Vagina (tissue), 2 donors: ENCODE measurements at regions not wholly inside any gene's neighbourhood (a gene's known extent, or its start where the extent isn't known, plus 50 kb on each side); places are given as distances from the start of the nearest gene placed in this dataset.
"Not testable (repeated sequence)": the region's sequence is repeated elsewhere in the genome, so short reads cannot be mapped to it uniquely, and the experiment has no call there.

Experiments used
- DNase-seq, 2 donors: peaks; one replicate each; pipeline ENCODE4 v3.0.0-alpha.2; 2017; ENCODE audit errors: extremely low spot score in 2 of 2
- H3K27ac ChIP-seq: fragments of 200-600 bp; sonication (generic); one replicate; pipeline ENCODE4 v1.5.1; 2019
- H3K27me3 ChIP-seq: fragments of 200-600 bp; sonication (generic); one replicate; pipeline ENCODE4 v1.5.1; 2019
- H3K36me3 ChIP-seq, 2 donors: fragments of 200-600 bp; sonication (generic); one replicate each; pipeline ENCODE4 v1.5.1; 2017 to 2019
- H3K4me1 ChIP-seq: fragments of 200-600 bp; sonication (generic); one replicate; pipeline ENCODE4 v1.5.1; 2019
- H3K4me3 ChIP-seq, 2 donors: fragments of 200-600 bp; sonication (generic); 1 replicate in 1 of 2; 2 replicates in 1 of 2; pipeline ENCODE4 v1.5.1; 2016 to 2019
- H3K9me3 ChIP-seq: fragments of 200-600 bp; sonication (generic); one replicate; pipeline ENCODE4 v1.5.1; 2019
- CTCF ChIP-seq, 3 experiments: fragments of 450-650 bp in 2 of 3; fragments of 200-600 bp in 1 of 3; sonication (generic) in 1 of 3; IDR thresholded peaks; one replicate each; pipeline ENCODE4 v1.5.1; 2017 to 2019; ENCODE audit warnings: antibody characterized with exemption in 3 of 3, mild to moderate bottlenecking in 2 of 3, moderate library complexity in 2 of 3
- POLR2A ChIP-seq, 2 donors: fragments of 450-650 bp; IDR thresholded peaks; one replicate each; pipeline ENCODE4 v1.6.1; 2017; ENCODE audit warnings: antibody characterized with exemption in 2 of 2, mild to moderate bottlenecking in 2 of 2, moderate library complexity in 2 of 2
- POLR2AphosphoS5 ChIP-seq, 2 donors: sonication (generic); formaldehyde crosslinking; IDR thresholded peaks; one replicate each; pipeline ENCODE4 v1.9.0; 2017; ENCODE audit warnings: antibody characterized with exemption in 2 of 2, mild to moderate bottlenecking in 2 of 2, low read depth in 1 of 2; ENCODE audit not compliant: insufficient read depth in 1 of 2
- intact Hi-C: fragments of 100-400 bp; cut with DNase I; formaldehyde crosslinking; loops from one replicate; pipeline ENCODE4 v1.15.1; 2023

DNA sequence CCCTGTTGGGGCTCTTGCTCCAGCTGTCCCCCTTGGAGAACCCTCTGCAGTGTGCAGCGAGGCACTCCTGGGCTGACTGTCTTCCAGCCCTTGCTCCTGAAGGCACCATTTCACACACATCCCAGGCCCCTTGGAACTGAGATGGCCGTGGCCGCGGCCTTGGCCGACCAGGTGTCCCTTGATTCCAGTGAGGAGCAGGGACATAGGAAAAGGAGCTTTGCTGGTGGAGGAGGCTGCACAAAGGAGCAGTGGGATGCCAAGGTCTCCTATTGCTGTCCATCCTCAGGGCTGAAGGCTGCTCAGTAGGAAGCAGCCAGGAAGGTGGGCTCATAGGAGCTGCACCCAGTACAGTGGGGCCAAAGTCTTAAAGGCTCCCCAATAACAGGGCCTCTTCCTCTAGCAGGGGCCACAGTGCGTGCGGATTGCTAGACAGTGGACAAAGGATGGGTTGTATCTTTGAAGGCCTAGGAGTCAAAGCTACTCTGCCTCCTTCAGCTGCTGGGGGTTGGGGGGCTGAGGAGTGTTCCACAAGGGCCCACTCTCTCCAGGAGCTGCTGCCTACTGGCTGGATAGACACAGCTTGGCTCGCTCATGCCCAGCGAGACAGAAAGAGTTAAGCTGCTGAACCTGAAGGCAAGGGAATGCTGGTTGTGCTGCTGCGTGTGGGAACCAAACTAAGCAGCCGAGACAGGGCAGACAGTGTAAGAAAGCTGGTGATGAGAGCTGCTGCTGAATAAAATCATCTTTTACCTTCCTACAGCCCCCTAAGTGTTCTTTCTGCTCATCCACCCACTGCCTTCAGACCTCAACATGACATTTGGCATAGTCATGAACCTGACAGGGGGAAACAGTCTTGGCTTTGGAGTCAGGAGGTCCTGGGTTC lies 891.9 kb upstream of the ZNF722 start:
- intact Hi-C loops, result no loop called here
- Histone ChIP-seq H3K36me3 (no peaks in the 10 kb centered on the region), H3K27ac (no peak overlapping the region), H3K4me3 (no peak overlapping the region), H3K27me3 (no peaks in the 10 kb centered on the region), H3K4me1 (no peaks in the 10 kb centered on the region), H3K9me3 (no peaks in the 10 kb centered on the region)
- no peak for TF ChIP-seq CTCF (IDR thresholded peaks at IDR 0.05)
- no peak for TF ChIP-seq POLR2AphosphoS5 (IDR thresholded peaks at IDR 0.05; ENCODE audit: insufficient read depth in 1 of 2, low read depth in 1 of 2)
- TF ChIP-seq POLR2A (IDR thresholded peaks at IDR 0.05), result no peak
- peak in 1 of 2 donors; percentile 77 for DNase-seq

GRCh38 chr7:63111511-63111910 lies 887.1 kb upstream of the ZNF722 start:
- H3K4me3 ChIP-seq, H3K27ac ChIP-seq, DNase-seq, H3K27me3 ChIP-seq, H3K4me1 ChIP-seq, H3K9me3 ChIP-seq, intact Hi-C loops, H3K36me3 ChIP-seq: not testable (repeated sequence)

- H3K4me1 ChIP-seq, result no peaks in the 10 kb centered on the region
- H3K27ac ChIP-seq, result no peak overlapping the region
- intact Hi-C loops, result no loop called here
- TF ChIP-seq POLR2AphosphoS5 (IDR thresholded peaks at IDR 0.05; ENCODE audit: insufficient read depth in 1 of 2, low read depth in 1 of 2) (no peak), POLR2A (IDR thresholded peaks at IDR 0.05) (no peak), CTCF (IDR thresholded peaks at IDR 0.05) (no peak)
- H3K36me3 ChIP-seq, result no peaks in the 10 kb centered on the region
- DNase-seq, result no peak
- no peaks in the 10 kb centered on the region for H3K9me3 ChIP-seq
- no peak overlapping the region for H3K4me3 ChIP-seq
- H3K27me3 ChIP-seq, result no peaks in the 10 kb centered on the region
Measured at GRCh38 chr7:63112764-63113712, 885.6 kb upstream of the ZNF722 start.

- Histone ChIP-seq H3K4me1 (no peaks in the 10 kb centered on the region), H3K36me3 (no peaks in the 10 kb centered on the region), H3K9me3 (no peaks in the 10 kb centered on the region), H3K27me3 (no peaks in the 10 kb centered on the region), H3K27ac (no peak overlapping the region), H3K4me3 (no peak overlapping the region)
- TF ChIP-seq POLR2A (IDR thresholded peaks at IDR 0.05), result no peak
- no peak for TF ChIP-seq CTCF (IDR thresholded peaks at IDR 0.05)
- TF ChIP-seq POLR2AphosphoS5 (IDR thresholded peaks at IDR 0.05; ENCODE audit: insufficient read depth in 1 of 2, low read depth in 1 of 2), result no peak
- no peak for DNase-seq
- intact Hi-C loops, result no loop called here
Measured at GRCh38 chr7:63113713-63114285, 884.9 kb upstream of the ZNF722 start.

DNA sequence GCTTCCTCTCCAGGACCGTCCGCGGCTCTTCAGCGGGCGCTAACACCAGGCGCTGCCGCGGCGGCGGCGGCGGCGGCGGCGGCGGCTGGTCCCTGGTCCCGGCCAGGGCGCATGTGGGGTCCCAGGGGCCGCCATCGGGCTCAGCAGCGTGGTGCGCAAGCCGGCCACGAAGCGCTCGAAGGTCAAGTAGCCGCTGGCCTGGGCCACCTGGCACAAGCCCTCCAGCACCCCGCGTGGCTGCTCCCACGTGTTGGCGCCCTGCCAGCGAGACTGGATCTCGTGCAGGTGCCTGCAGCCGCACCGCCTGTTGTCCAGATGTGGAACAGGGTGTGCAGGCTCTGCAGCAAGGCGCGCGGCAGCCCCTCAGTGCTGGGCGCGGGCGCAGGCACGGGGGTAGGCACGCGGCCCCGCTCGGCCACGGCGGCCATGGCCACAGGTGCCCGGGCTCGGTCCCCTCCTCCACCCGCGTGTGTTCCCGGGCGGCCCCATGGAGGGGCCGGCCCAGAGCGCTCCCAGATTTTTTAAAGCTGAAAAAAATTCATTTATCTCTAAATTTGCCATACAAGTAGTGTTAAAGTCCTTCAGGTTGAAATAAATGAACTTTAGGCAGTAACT lies 884.2 kb upstream of the ZNF722 start:
- Histone ChIP-seq H3K4me1 (no peaks in the 10 kb centered on the region), H3K9me3 (no peaks in the 10 kb centered on the region), H3K27ac (no peak overlapping the region), H3K36me3 (no peaks in the 10 kb centered on the region), H3K4me3 (no peak overlapping the region), H3K27me3 (no peaks in the 10 kb centered on the region)
- intact Hi-C loops, result no loop called here
- TF ChIP-seq POLR2A (IDR thresholded peaks at IDR 0.05), result no peak
- no peak for TF ChIP-seq CTCF (IDR thresholded peaks at IDR 0.05)
- no peak for TF ChIP-seq POLR2AphosphoS5 (IDR thresholded peaks at IDR 0.05; ENCODE audit: insufficient read depth in 1 of 2, low read depth in 1 of 2)
- DNase-seq, result no peak
